Endothelial cell of umbilical vein (primary cell): ENCODE measurements at regions not wholly inside any gene's neighbourhood (a gene's known extent, or its start where the extent isn't known, plus 50 kb on each side); places are given as distances from the start of the nearest gene placed in this dataset.

Experiments used
- CTCF ChIP-seq, 2 donors: IDR thresholded peaks; 1 replicate in 1 of 2; 2 replicates in 1 of 2; pipeline ENCODE4 v1.5.1; 2011; ENCODE audit warnings: low read length in 2 of 2, mild to moderate bottlenecking in 2 of 2, moderate library complexity in 2 of 2, control low read depth in 1 of 2, inconsistent platforms in 1 of 2, low read depth in 1 of 2; ENCODE audit not compliant: insufficient read depth in 1 of 2; ENCODE audit errors: extremely low read depth in 1 of 2
- EZH2 ChIP-seq: IDR thresholded peaks from 2 replicates; pipeline ENCODE4 v1.6.1; 2012; ENCODE audit warnings: borderline replicate concordance, low read depth, mild to moderate bottlenecking, moderate library complexity, low read length, inconsistent platforms; ENCODE audit not compliant: severe bottlenecking
- FOS ChIP-seq: IDR thresholded peaks from 2 replicates; pipeline ENCODE4 v1.6.1; 2011; ENCODE audit warnings: mild to moderate bottlenecking, low read length, moderate library complexity, borderline replicate concordance; ENCODE audit not compliant: insufficient read depth
- GATA2 ChIP-seq: IDR thresholded peaks from 2 replicates; pipeline ENCODE4 v1.7.0; 2011; ENCODE audit warnings: low read depth, mild to moderate bottlenecking, moderate library complexity, mixed read lengths, low read length; ENCODE audit not compliant: insufficient read length, insufficient read depth
- JUN ChIP-seq: IDR thresholded peaks from 2 replicates; pipeline ENCODE4 v1.6.1; 2011; ENCODE audit warnings: borderline replicate concordance, low read depth; ENCODE audit not compliant: insufficient read length, insufficient read depth
- MAX ChIP-seq: IDR thresholded peaks from 2 replicates; pipeline ENCODE4 v1.6.1; 2011; ENCODE audit not compliant: insufficient read depth, insufficient read length
- MYC ChIP-seq: IDR thresholded peaks from one replicate; pipeline ENCODE4 v1.6.1; 2011; ENCODE audit warnings: mild to moderate bottlenecking, low read depth, low read length
- POLR2A ChIP-seq: IDR thresholded peaks from 2 replicates; pipeline ENCODE4 v1.6.1; 2012; ENCODE audit warnings: low read depth, mild to moderate bottlenecking, control low read depth, low read length
- POLR2AphosphoS5 ChIP-seq: IDR thresholded peaks from 2 replicates; pipeline ENCODE4 v1.6.1; 2012; ENCODE audit warnings: low read depth, mild to moderate bottlenecking, control low read depth, low read length, moderate library complexity; ENCODE audit not compliant: insufficient read depth

GRCh38 chr12:92042791-92043531 is 102.7 kb downstream of the BTG1 start:
- TF ChIP-seq POLR2AphosphoS5, result no peak
- TF ChIP-seq CTCF (IDR thresholded peaks at IDR 0.05; ENCODE audit: extremely low read depth in 1 of 2, insufficient read depth in 1 of 2, low read depth in 1 of 2, low read length in 2 of 2), result no peak
- no peak for TF ChIP-seq POLR2A
- no peak for TF ChIP-seq EZH2
- TF ChIP-seq GATA2, result no peak
- no peak for TF ChIP-seq MAX
- TF ChIP-seq JUN, result no peak
- TF ChIP-seq MYC, result no peak
- TF ChIP-seq FOS, result no peak
